ENCODE measurements at regions not wholly inside any gene's neighbourhood (a gene's known extent, or its start where the extent isn't known, plus 50 kb on each side); places are given as distances from the start of the nearest gene placed in this dataset.
A peak's percentile ranks its signal among the peaks of the same experiment; 100 is the strongest.

- H3K79me2 ChIP-seq (ENCODE audit: insufficient read depth) = no peaks in the 10 kb centered on the region
- no peak overlapping the region for H2AFZ ChIP-seq
- no peaks in the 10 kb centered on the region for H3F3A ChIP-seq (ENCODE audit: insufficient read depth)
- H3K4me1 ChIP-seq (ENCODE audit: insufficient read depth) = no peaks in the 10 kb centered on the region
- H3K9me3 ChIP-seq (ENCODE audit: low read depth) = no peaks in the 10 kb centered on the region
- no peak overlapping the region for H3K4me2 ChIP-seq (ENCODE audit: unreplicated experiment)
- H3K9me2 ChIP-seq (ENCODE audit: insufficient read depth) = no peaks in the 10 kb centered on the region
- H3K9ac ChIP-seq = no peak overlapping the region
- no peaks in the 10 kb centered on the region for H3K36me3 ChIP-seq (ENCODE audit: low read depth)
- no peaks in the 10 kb centered on the region for H4K20me1 ChIP-seq (ENCODE audit: insufficient read depth)
- no peak overlapping the region for H3K4me3 ChIP-seq
- no peaks in the 10 kb centered on the region for H3K27me3 ChIP-seq (replicated peaks; ENCODE audit: insufficient read depth)
- TF ChIP-seq EZH2phosphoT487 (IDR thresholded peaks at IDR 0.05; ENCODE audit: insufficient read depth, low read depth) (no peak), EZH2 (IDR thresholded peaks at IDR 0.05; ENCODE audit: insufficient read depth, poor library complexity, severe bottlenecking) (no peak)
- no peak overlapping the region for H3K27ac ChIP-seq
- in situ Hi-C loops (cut with MboI) = loop anchor here (10.0 to 25.0 kb wide), 3 partner anchors 419 to 1596 kb away; no protein-coding TSS in a partner anchor
- no peak for DNase-seq
Measured at GRCh38 chr3:20515834-20516233, 329.8 kb upstream of the SGO1 start.

GRCh38 chr3:20511863-20512505 lies 326.0 kb upstream of the SGO1 start:
- peak; percentile 86 for DNase-seq
- no peaks in the 10 kb centered on the region for H3K9me3 ChIP-seq (ENCODE audit: low read depth)
- no peak overlapping the region for H3K9ac ChIP-seq
- H3K36me3 ChIP-seq (ENCODE audit: low read depth) = no peaks in the 10 kb centered on the region
- H3K4me3 ChIP-seq = no peak overlapping the region
- no peaks in the 10 kb centered on the region for H3K9me2 ChIP-seq (ENCODE audit: insufficient read depth)
- no peaks in the 10 kb centered on the region for H3K79me2 ChIP-seq (ENCODE audit: insufficient read depth)
- H3K27me3 ChIP-seq (replicated peaks; ENCODE audit: insufficient read depth) = no peaks in the 10 kb centered on the region
- H3K27ac ChIP-seq = no peak overlapping the region
- no peak for TF ChIP-seq EZH2 (IDR thresholded peaks at IDR 0.05; ENCODE audit: insufficient read depth, poor library complexity, severe bottlenecking)
- no peak for TF ChIP-seq EZH2phosphoT487 (IDR thresholded peaks at IDR 0.05; ENCODE audit: insufficient read depth, low read depth)
- no peaks in the 10 kb centered on the region for H4K20me1 ChIP-seq (ENCODE audit: insufficient read depth)
- in situ Hi-C loops (cut with MboI) = loop anchor here (5.0 to 25.0 kb wide), 4 partner anchors 423 to 1600 kb away; no protein-coding TSS in a partner anchor
- no peak overlapping the region for H2AFZ ChIP-seq
- no peak overlapping the region for H3K4me2 ChIP-seq (ENCODE audit: unreplicated experiment)
- H3K4me1 ChIP-seq (ENCODE audit: insufficient read depth) = no peaks in the 10 kb centered on the region
- 42 to 46% methylated on average over 4 of the region's 4 CpGs for WGBS, 2 experiments (ENCODE audit: low coverage in 1 of 2, low lambda C conversion rate in 2 of 2, missing lambda C conversion rate in 2 of 2)
- H3F3A ChIP-seq (ENCODE audit: insufficient read depth) = no peaks in the 10 kb centered on the region

GRCh38 chr3:20510396-20510795 lies 324.4 kb upstream of the SGO1 start:
- in situ Hi-C loops (cut with MboI) = loop anchor here (5.0 to 25.0 kb wide), 4 partner anchors 424 to 1602 kb away; no protein-coding TSS in a partner anchor

DNA sequence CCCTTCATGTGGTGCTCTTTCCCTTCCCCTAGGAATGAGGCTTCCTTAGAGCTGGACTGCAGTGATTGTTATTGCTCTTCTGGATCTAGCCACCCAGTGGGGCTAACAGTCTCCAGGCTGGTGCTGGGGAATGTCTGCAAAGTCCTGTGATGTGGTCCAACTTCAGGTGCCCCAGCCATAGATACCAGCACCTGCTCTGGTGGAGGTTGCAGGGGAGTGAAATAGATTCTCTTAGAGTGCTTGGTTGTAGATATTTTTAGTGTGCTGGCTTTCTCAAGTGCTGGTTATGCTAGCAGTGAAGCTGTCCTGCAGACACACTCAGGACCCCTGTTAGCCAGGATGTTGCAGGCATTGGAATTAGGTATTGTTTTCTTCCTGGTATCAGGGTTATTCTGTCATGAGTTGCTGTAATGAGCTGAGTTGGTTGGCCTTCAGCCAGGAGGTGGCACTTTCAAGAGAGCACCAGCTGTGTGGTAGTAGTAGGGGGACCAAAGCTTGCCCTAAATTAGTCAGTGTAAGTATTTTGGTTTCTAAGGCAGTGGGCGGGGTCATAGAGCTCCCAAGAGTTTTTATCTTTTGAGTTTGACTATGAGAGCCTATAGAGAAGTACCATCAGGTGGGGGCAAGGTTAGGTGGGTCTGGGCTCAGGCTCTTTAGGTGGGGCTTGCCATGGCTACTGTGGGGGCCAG lies 317.5 kb upstream of the SGO1 start:
- no peaks in the 10 kb centered on the region for H4K20me1 ChIP-seq (ENCODE audit: insufficient read depth)
- no peak overlapping the region for H3K4me3 ChIP-seq
- H3K4me1 ChIP-seq (ENCODE audit: insufficient read depth) = no peaks in the 10 kb centered on the region
- DNase-seq = no peak
- no peaks in the 10 kb centered on the region for H3K36me3 ChIP-seq (ENCODE audit: low read depth)
- no peaks in the 10 kb centered on the region for H3K79me2 ChIP-seq (ENCODE audit: insufficient read depth)
- no peak overlapping the region for H2AFZ ChIP-seq
- no peak overlapping the region for H3K9ac ChIP-seq
- in situ Hi-C loops (cut with MboI) = loop anchor here (25.0 kb wide), 1 partner anchor 1609 kb away; no protein-coding TSS in a partner anchor
- no peaks in the 10 kb centered on the region for H3K27me3 ChIP-seq (replicated peaks; ENCODE audit: insufficient read depth)
- WGBS, 2 experiments (ENCODE audit: low coverage in 1 of 2, low lambda C conversion rate in 2 of 2, missing lambda C conversion rate in 2 of 2) = 18 to 26% methylated on average over 1 of the region's 1 CpG
- no peak for TF ChIP-seq EZH2 (IDR thresholded peaks at IDR 0.05; ENCODE audit: insufficient read depth, poor library complexity, severe bottlenecking)
- H3K9me2 ChIP-seq (ENCODE audit: insufficient read depth) = no peaks in the 10 kb centered on the region
- no peak overlapping the region for H3K27ac ChIP-seq
- H3F3A ChIP-seq (ENCODE audit: insufficient read depth) = no peaks in the 10 kb centered on the region
- H3K4me2 ChIP-seq (ENCODE audit: unreplicated experiment) = no peak overlapping the region
- H3K9me3 ChIP-seq (ENCODE audit: low read depth) = no peaks in the 10 kb centered on the region

More at GRCh38 chr3:20510396-20510795, 324.4 kb upstream of the SGO1 start:
- H2AFZ ChIP-seq = no peak overlapping the region
- no peaks in the 10 kb centered on the region for H3K9me2 ChIP-seq (ENCODE audit: insufficient read depth)
- H3K4me3 ChIP-seq = no peak overlapping the region
- no peak overlapping the region for H3K27ac ChIP-seq
- TF ChIP-seq EZH2 (IDR thresholded peaks at IDR 0.05; ENCODE audit: insufficient read depth, poor library complexity, severe bottlenecking) = no peak
- TF ChIP-seq EZH2phosphoT487 (IDR thresholded peaks at IDR 0.05; ENCODE audit: insufficient read depth, low read depth) = no peak
- H3K79me2 ChIP-seq (ENCODE audit: insufficient read depth) = no peaks in the 10 kb centered on the region
- no peak for DNase-seq
- H3F3A ChIP-seq (ENCODE audit: insufficient read depth) = no peaks in the 10 kb centered on the region
- H4K20me1 ChIP-seq (ENCODE audit: insufficient read depth) = no peaks in the 10 kb centered on the region
- no peaks in the 10 kb centered on the region for H3K4me1 ChIP-seq (ENCODE audit: insufficient read depth)
- no peaks in the 10 kb centered on the region for H3K9me3 ChIP-seq (ENCODE audit: low read depth)
- no peaks in the 10 kb centered on the region for H3K27me3 ChIP-seq (replicated peaks; ENCODE audit: insufficient read depth)
- H3K4me2 ChIP-seq (ENCODE audit: unreplicated experiment) = no peak overlapping the region
- 54 to 55% methylated on average over 4 of the region's 4 CpGs for WGBS, 2 experiments (ENCODE audit: low coverage in 1 of 2, low lambda C conversion rate in 2 of 2, missing lambda C conversion rate in 2 of 2)
- H3K9ac ChIP-seq = no peak overlapping the region
- H3K36me3 ChIP-seq (ENCODE audit: low read depth) = no peaks in the 10 kb centered on the region
